ENCODE measurements at regions not wholly inside any gene's neighbourhood (a gene's known extent, or its start where the extent isn't known, plus 50 kb on each side); places are given as distances from the start of the nearest gene placed in this dataset.

- no peak overlapping the region for H3K27ac ChIP-seq (ENCODE audit: low read length in 2 of 2)
- DNase-seq (no peak), ATAC-seq (ENCODE audit: low read depth) (no peak)
- H3K4me3 ChIP-seq (ENCODE audit: control extremely low read depth in 1 of 5, extremely low read depth in 1 of 5, insufficient read depth in 1 of 5, low read depth in 2 of 5, low read length in 4 of 5), result no peak overlapping the region
- H4K20me1 ChIP-seq (ENCODE audit: control insufficient read depth, insufficient read depth, low read length, poor library complexity, severe bottlenecking), result no peaks in the 10 kb centered on the region
- Mint-ChIP-seq H3K27ac (no peak overlapping the region), H3K4me3 (no peak overlapping the region), H3K9me3 (ENCODE audit: insufficient read depth) (no peaks in the 10 kb centered on the region), H3K4me1 (peaks cover 5% of the 10 kb centered on the region), H3K27me3 (no peaks in the 10 kb centered on the region)
- no peaks in the 10 kb centered on the region for H3K9me3 ChIP-seq (ENCODE audit: control extremely low read depth in 1 of 3, control insufficient read depth in 2 of 3, insufficient read depth in 1 of 3, low read length in 2 of 3)
- TF ChIP-seq EZH2 (IDR thresholded peaks at IDR 0.05; ENCODE audit: borderline replicate concordance, insufficient read depth, low read depth, low read length, poor library complexity, severe bottlenecking), result no peak
- TF ChIP-seq, protein P1, sequence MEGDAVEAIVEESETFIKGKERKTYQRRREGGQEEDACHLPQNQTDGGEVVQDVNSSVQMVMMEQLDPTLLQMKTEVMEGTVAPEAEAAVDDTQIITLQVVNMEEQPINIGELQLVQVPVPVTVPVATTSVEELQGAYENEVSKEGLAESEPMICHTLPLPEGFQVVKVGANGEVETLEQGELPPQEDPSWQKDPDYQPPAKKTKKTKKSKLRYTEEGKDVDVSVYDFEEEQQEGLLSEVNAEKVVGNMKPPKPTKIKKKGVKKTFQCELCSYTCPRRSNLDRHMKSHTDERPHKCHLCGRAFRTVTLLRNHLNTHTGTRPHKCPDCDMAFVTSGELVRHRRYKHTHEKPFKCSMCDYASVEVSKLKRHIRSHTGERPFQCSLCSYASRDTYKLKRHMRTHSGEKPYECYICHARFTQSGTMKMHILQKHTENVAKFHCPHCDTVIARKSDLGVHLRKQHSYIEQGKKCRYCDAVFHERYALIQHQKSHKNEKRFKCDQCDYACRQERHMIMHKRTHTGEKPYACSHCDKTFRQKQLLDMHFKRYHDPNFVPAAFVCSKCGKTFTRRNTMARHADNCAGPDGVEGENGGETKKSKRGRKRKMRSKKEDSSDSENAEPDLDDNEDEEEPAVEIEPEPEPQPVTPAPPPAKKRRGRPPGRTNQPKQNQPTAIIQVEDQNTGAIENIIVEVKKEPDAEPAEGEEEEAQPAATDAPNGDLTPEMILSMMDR (IDR thresholded peaks at IDR 0.05), result no peak
- H3K9ac ChIP-seq (ENCODE audit: low read length), result no peak overlapping the region
- no peak overlapping the region for H2AFZ ChIP-seq (ENCODE audit: insufficient read depth, low read depth, low read length, poor library complexity, severe bottlenecking)
- no CpG with 5 or more reads among the region's 1 CpG for WGBS (ENCODE audit: insufficient coverage)
- ChIA-PET CTCF (interaction anchor here (0.7 to 1.4 kb wide), 3 partner anchors 18 to 1385 kb away, joined by 3 read pairs; no protein-coding TSS in a partner anchor), POLR2A (no interaction called here)
- H3K4me2 ChIP-seq (replicated peaks; ENCODE audit: low read depth, low read length, poor library complexity, severe bottlenecking), result no peak overlapping the region
- no peaks in the 10 kb centered on the region for H3K36me3 ChIP-seq (replicated peaks in 1 of 2; ENCODE audit: control extremely low read depth in 1 of 2, control insufficient read depth in 1 of 2, extremely low read depth in 1 of 2, insufficient read depth in 2 of 2, low read length in 1 of 2)
- H3K27me3 ChIP-seq (replicated peaks in 1 of 4; ENCODE audit: control extremely low read depth in 1 of 4, control insufficient read depth in 3 of 4, insufficient read depth in 4 of 4, low read length in 3 of 4), result no peaks in the 10 kb centered on the region
- H3K79me2 ChIP-seq (ENCODE audit: control insufficient read depth, insufficient read depth, low read length), result no peaks in the 10 kb centered on the region
- no peaks in the 10 kb centered on the region for H3K4me1 ChIP-seq (ENCODE audit: control insufficient read depth in 2 of 2, insufficient read depth in 2 of 2, low read length in 2 of 2)
- intact Hi-C loops (cut with micrococcal nuclease), result no loop called here
These were observed 245.7 kb upstream of the MDGA2 start for GRCh38 chr14:47921133-47921532.

GRCh38 chr14:47919997-47920396 is 244.6 kb upstream of the MDGA2 start:
- Histone ChIP-seq H3K9me3 (ENCODE audit: control extremely low read depth in 1 of 3, control insufficient read depth in 2 of 3, insufficient read depth in 1 of 3, low read length in 2 of 3) (no peaks in the 10 kb centered on the region), H3K9ac (ENCODE audit: low read length) (no peak overlapping the region), H3K4me3 (ENCODE audit: control extremely low read depth in 1 of 5, extremely low read depth in 1 of 5, insufficient read depth in 1 of 5, low read depth in 2 of 5, low read length in 4 of 5) (no peak overlapping the region), H3K27me3 (replicated peaks in 1 of 4; ENCODE audit: control extremely low read depth in 1 of 4, control insufficient read depth in 3 of 4, insufficient read depth in 4 of 4, low read length in 3 of 4) (no peaks in the 10 kb centered on the region), H3K4me1 (ENCODE audit: control insufficient read depth in 2 of 2, insufficient read depth in 2 of 2, low read length in 2 of 2) (no peaks in the 10 kb centered on the region), H3K4me2 (replicated peaks; ENCODE audit: low read depth, low read length, poor library complexity, severe bottlenecking) (no peak overlapping the region), H3K27ac (ENCODE audit: low read length in 2 of 2) (no peak overlapping the region), H3K79me2 (ENCODE audit: control insufficient read depth, insufficient read depth, low read length) (no peaks in the 10 kb centered on the region), H3K36me3 (replicated peaks in 1 of 2; ENCODE audit: control extremely low read depth in 1 of 2, control insufficient read depth in 1 of 2, extremely low read depth in 1 of 2, insufficient read depth in 2 of 2, low read length in 1 of 2) (no peaks in the 10 kb centered on the region), H2AFZ (ENCODE audit: insufficient read depth, low read depth, low read length, poor library complexity, severe bottlenecking) (no peak overlapping the region), H4K20me1 (ENCODE audit: control insufficient read depth, insufficient read depth, low read length, poor library complexity, severe bottlenecking) (no peaks in the 10 kb centered on the region)
- no peak for TF ChIP-seq EZH2 (IDR thresholded peaks at IDR 0.05; ENCODE audit: borderline replicate concordance, insufficient read depth, low read depth, low read length, poor library complexity, severe bottlenecking)
- TF ChIP-seq, protein P1 (IDR thresholded peaks at IDR 0.05), result no peak
- intact Hi-C loops (cut with micrococcal nuclease), result no loop called here
- WGBS (ENCODE audit: insufficient coverage), result 88% methylated on average over 6 of the region's 6 CpGs
- Mint-ChIP-seq H3K4me3 (no peak overlapping the region), H3K9me3 (ENCODE audit: insufficient read depth) (no peaks in the 10 kb centered on the region), H3K27me3 (no peaks in the 10 kb centered on the region), H3K27ac (no peak overlapping the region), H3K4me1 (peaks cover 5% of the 10 kb centered on the region)
- ATAC-seq (ENCODE audit: low read depth), result no peak
- no peak for DNase-seq
- CTCF ChIA-PET, result interaction anchor here (1.3 to 1.4 kb wide), 2 partner anchors 1253 to 1386 kb away, joined by 3 read pairs; no protein-coding TSS in a partner anchor
- POLR2A ChIA-PET, result no interaction called here
